ENCODE measurements at regions not wholly inside any gene's neighbourhood (a gene's known extent, or its start where the extent isn't known, plus 50 kb on each side); places are given as distances from the start of the nearest gene placed in this dataset.

GRCh38 chr9:89869793-89870580 lies 265.2 kb downstream of the GADD45G start:
- no peak for DNase-seq

- DNase-seq = no peak
Measured at GRCh38 chr9:89871871-89872331, 267.1 kb downstream of the GADD45G start.

GRCh38 chr9:89872426-89872912 lies 267.7 kb downstream of the GADD45G start:
- DNase-seq = no peak

DNA sequence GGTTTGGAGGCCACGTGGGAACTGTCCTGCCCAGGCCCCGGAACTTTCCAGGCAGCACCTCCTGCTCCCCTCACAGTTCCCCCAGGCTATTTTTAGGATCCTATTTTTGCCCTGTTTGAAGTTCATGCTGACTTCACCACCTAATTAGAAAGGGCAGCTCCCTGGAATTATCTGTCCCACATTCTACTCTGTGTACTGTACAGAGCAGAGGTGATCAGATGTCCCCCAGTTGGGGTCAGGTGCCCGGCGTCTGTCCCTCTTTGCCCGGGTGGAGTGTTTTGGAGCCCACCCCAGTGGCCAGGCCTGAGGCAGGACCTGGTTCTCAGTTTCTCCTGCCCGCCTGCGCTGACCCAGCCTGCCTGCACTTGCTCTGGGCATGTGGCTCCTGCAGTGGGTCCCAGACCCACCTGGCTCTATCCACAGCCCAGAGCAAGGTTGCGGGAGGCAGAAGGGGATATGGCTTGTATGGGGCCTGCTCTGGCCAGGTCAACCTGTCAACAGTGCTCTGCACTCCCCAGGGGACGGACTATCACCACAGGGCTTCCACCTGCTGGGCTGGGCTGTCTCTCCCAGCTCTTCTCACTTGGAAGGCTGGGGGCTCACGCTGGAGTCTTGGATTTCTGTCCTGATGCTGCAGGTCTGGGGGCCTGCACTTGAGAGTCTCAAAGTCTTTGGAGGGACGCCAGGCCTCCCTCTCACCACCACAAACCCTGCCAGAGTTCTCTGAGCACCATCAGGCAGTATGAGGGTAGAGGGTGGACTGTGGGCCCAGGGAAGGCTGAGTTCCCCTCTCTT lies 268.3 kb downstream of the GADD45G start:
- DNase-seq = no peak

GRCh38 chr9:89873801-89874200 lies 269.0 kb downstream of the GADD45G start:
- no peak for DNase-seq

- DNase-seq = no peak
Measured at GRCh38 chr9:89874351-89875321, 269.8 kb downstream of the GADD45G start.

GRCh38 chr9:89877051-89878002 lies 272.5 kb downstream of the GADD45G start:
- DNase-seq = no peak

DNA sequence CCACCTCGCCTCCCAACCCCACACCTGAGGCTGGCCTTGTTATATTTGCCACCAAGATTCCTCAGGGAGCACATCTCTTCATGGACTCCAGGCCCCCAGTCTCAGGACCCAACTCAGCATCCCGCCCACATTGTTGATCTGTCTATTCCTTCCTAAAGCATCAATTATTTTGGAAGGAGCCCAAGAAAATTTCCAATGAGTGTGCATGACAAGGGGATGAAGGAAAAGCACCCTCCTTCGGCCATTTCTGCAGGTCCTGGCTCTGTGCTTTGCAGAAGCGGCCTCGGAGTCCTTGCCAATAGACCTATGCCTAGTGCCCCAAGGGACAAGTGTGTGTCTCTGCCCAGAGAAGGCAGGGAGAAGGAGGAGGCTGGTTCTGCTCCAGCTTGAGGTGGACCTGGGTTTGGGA lies 273.2 kb downstream of the GADD45G start:
- no peak for DNase-seq

GRCh38 chr9:89878687-89879086 lies 273.9 kb downstream of the GADD45G start:
- no peak for DNase-seq

DNA sequence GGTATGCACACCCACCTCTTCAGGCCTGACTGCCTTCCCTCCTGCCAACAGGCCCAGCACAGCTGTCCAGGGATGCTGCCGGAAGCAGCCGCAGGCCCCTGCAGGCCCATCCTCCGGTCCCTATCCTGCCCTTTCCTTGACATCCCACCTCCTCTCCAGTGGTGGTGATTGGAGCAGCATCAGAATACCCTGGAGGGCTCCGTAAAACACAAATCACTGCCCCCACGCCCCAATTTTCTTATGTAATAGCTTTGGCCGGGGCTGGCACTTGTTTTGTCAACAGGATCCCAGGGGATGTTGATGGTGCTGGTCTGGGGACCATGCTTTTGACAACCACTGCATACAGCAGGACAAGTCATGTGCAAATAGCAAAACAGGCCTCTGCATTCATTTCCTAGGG lies 274.5 kb downstream of the GADD45G start:
- no peak for DNase-seq

- no peak for DNase-seq
Measured at GRCh38 chr9:89879701-89880100, 274.9 kb downstream of the GADD45G start.

DNA sequence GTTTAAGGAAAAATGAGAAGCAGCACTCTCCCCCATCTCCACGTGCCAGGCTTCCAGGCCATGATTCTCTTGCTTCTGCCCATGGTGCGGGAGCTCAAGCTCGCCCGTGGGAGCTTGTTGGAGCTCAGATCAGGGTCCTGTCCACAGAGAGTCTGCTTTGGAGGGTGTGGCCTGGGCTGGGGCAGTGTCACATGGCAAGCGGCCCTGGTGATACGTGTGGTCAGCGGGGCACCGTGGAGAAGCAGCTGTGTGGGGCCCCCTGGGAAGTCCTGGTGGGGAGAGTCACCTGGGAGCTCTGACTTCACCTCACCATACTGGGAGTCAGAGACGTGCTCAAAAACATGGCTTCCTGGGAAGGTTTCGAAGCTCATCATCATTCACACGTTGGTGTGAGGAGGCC lies 275.3 kb downstream of the GADD45G start:
- DNase-seq = no peak

DNA sequence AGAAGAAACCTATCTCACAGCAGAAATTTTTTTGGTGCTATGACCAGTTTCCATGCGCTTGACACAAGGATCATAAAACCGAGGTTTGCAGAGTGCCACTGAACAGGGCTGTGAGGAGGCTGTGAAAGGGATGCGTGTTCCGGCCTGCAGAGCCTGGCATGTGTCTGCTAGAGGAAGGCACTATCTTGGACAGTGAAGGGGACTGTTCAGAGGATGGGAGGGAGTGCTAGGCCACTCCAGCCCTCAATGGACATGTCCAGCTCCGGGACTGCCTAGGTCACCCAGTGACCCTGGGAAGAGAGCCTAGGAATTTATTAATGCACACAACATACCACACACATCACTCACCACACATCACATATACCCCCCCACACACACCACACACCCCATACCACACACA lies 275.9 kb downstream of the GADD45G start:
- no peak for DNase-seq

DNA sequence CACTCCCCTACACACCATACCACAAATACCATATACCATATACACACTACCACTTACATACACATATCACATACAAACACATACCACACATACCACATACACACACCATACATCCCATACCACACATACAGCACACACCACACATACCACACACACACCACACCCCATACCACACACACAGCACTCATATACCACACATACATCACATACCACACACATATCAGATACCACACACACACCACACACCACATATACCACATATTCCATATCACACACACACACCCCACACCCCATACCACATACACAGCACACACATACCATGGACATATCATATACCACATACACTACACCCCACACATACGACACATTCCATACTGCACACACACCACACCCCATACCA lies 276.6 kb downstream of the GADD45G start:
- no peak for DNase-seq

GRCh38 chr9:89882930-89883361 lies 278.1 kb downstream of the GADD45G start:
- DNase-seq = no peak

DNA sequence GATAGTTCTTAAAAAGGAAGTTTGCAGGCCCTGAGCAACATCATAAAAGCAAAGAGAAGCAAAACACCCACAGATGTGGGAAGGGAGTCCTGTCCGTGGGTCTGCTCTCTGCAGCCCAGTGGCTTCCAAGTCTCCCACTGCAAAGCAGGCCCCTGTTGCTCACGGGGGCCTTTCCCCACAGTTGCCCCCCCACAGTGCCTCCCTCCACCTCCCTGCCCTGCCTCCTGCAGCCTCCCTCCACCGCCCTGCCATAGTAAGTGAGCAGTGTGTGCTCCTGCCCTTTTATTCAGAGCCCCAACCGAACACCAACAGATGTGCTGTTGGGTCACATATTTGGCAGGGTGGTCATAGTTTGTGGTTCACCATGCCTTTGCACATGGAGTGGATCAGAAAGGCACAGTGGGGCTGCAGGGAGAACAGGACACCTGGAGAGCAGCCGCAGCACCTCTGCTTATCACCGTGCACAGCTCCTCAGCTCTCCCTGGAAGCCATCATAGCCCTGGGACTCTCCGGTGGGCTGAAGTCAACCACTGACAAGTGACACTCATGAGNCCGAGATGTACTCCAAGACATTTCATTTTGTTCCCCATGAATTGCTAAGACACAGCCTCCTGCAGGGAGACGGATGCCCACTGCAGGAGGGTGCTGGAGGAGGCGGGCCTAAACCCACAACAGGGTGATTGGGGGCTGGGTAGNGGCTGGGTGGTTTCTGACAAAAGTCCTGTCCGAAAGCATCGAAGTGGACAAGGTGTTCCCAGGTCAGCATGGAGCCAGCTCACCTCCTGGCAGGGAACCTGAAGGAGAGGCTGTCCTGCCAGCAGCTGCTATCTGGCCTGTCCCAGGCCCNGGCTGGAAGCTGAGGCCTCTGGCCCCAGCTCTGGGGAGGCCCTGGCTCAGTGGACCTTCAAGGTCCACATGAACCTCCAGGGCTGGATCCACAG lies 278.9 kb downstream of the GADD45G start:
- DNase-seq = no peak

GRCh38 chr9:89884356-89885083 lies 279.7 kb downstream of the GADD45G start:
- no peak for DNase-seq

DNA sequence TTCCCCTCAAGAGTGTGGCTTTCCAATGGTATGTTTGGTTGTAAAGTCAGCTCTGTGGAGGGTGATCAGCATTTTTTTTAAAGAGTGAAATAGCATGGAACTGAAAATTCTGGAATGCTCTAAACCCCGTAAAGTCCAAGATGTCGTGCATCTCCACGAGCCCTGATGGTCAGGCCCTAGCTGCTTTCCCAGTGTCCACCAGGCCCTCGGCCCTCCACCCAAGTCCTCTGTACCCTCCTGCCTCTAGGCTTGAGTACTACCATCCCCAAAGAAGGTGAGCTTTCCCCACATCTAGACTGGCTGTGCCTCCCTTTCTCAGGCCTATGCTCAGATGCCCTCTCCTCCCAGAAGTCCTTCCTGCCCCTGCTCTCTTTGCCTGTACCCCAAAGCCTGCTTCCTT lies 280.3 kb downstream of the GADD45G start:
- no peak for DNase-seq

DNA sequence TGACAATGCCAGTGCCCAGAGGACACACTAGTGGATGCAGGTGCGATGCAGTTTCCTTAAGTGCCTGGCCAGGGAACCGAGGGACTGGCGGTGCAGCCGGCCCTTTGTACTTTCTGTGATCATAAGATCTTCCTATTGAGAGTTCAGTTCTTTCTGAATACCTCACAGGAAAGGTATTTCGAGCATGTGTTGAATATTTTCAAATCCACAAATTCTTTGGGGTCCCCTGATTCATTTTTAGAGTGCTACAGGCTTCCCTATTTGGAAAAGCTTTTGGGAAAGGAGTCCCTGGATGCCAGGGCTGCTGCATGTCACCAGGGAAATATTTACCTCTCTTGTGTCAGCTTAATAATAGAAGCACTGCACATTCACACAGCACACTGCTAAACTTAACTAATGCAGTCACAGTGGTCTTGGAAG lies 281.5 kb downstream of the GADD45G start:
- no peak for DNase-seq

DNA sequence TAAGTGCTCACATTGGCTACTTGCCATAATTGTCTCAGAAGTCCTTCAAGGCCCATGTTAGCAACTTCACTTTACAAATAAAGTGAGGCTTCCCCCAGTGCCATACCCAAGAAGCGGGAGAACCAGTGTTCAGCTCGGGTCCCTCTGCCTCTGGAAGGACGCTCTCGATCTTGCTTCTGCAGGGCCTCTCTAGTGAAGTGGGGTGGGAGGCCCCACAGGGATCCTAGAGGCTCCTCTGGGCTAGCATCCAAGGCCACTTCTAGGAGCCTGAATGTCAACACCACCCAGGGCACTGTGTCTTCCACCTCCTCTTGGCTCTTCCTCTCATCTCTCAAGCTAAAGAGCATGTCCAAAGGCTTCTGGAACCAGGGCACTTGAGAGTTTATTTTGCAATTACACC lies 282.5 kb downstream of the GADD45G start:
- DNase-seq = no peak

Measured in stimulated activated CD4-positive, alpha-beta T cell treated with anti-CD3 and anti-CD28 coated beads, Interleukin-2, amount 100 ng/mL, for 48 hours (primary cell).